Calu3 (cell line): ENCODE measurements at regions not wholly inside any gene's neighbourhood (a gene's known extent, or its start where the extent isn't known, plus 50 kb on each side); places are given as distances from the start of the nearest gene placed in this dataset.
"Not testable (repeated sequence)": the region's sequence is repeated elsewhere in the genome, so short reads cannot be mapped to it uniquely, and the experiment has no call there.

Experiments used
- BruUV-seq: library from RNA; stranded (reverse); fragments of 400-500 nt; replicated peaks from 2 replicates; lab custom pipeline; 2021; lab: Mats Ljungman, UMichigan
- CTCF ChIA-PET: fragments of 300-600 bp; sonication (Branson Sonifier 250); formaldehyde crosslinking; loops from one replicate; lab custom pipeline; 2022; ENCODE audit warnings: antibody characterized with exemption; lab: Charles Lee
- DNase-seq: peaks from one replicate; pipeline ENCODE4 v3.0.0; 2022
- H3K27ac Mint-ChIP-seq: one replicate; pipeline ENCODE4 v1.8.0; 2022; ENCODE audit warnings: mixed read lengths; ENCODE audit not compliant: unreplicated experiment
- H3K27me3 Mint-ChIP-seq: one replicate; pipeline ENCODE4 v1.8.0; 2022; ENCODE audit warnings: mixed read lengths; ENCODE audit not compliant: unreplicated experiment
- H3K36me3 Mint-ChIP-seq: one replicate; pipeline ENCODE4 v1.8.0; 2022; ENCODE audit warnings: mild to moderate bottlenecking, moderate library complexity, mixed read lengths; ENCODE audit not compliant: insufficient read depth, unreplicated experiment
- H3K4me1 Mint-ChIP-seq: one replicate; pipeline ENCODE4 v1.8.0; 2022; ENCODE audit warnings: mild to moderate bottlenecking, low read depth, mixed read lengths; ENCODE audit not compliant: unreplicated experiment
- H3K4me3 Mint-ChIP-seq: one replicate; pipeline ENCODE4 v1.8.0; 2022; ENCODE audit warnings: mild to moderate bottlenecking, low read depth, moderate library complexity, mixed read lengths; ENCODE audit not compliant: unreplicated experiment
- H3K9me3 Mint-ChIP-seq: one replicate; pipeline ENCODE4 v1.8.0; 2022; ENCODE audit warnings: low read depth, mixed read lengths; ENCODE audit not compliant: unreplicated experiment
- CTCF ChIP-seq: fragments of 200-600 bp; IDR thresholded peaks from one replicate; pipeline ENCODE4 v1.8.0; 2022; ENCODE audit warnings: antibody characterized with exemption; ENCODE audit not compliant: unreplicated experiment
- intact Hi-C: fragments of 100-400 bp; cut with micrococcal nuclease; formaldehyde crosslinking; loops from one replicate; pipeline ENCODE4 v1.10.0; 2022; ENCODE audit not compliant: unreplicated experiment

DNA sequence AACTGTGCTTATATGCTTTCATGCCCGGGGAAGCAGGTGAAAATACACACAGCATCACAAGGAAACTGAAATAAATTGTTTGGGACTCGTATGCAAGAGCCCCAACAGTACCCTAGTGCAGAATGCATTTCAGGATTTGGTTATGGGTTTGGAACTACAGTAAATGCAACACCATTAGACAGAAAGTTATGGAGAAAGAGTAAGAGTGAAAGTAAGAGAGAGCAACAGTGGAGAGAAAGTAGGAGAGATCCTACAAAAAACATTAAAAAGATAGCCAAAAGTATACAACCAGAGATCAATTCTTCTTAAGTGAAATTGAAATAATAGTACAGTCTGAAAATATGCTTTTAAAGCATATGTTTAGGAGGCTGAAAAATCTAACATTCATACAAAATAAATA lies 231.1 kb downstream of the TFEC start:
- H3K4me1 Mint-ChIP-seq = peaks cover 5% of the 10 kb centered on the region
- DNase-seq = no peak
- no peaks in the 10 kb centered on the region for H3K36me3 Mint-ChIP-seq
- intact Hi-C loops = no loop called here
- no peak overlapping the region for H3K4me3 Mint-ChIP-seq
- CTCF ChIA-PET = no interaction called here
- H3K27ac Mint-ChIP-seq = no peak overlapping the region
- TF ChIP-seq CTCF = no peak
- H3K9me3 Mint-ChIP-seq = no peaks in the 10 kb centered on the region
- BruUV-seq = no TSS peak
- H3K27me3 Mint-ChIP-seq = no peaks in the 10 kb centered on the region

GRCh38 chr7:115793958-115794702 lies 236.4 kb downstream of the TFEC start:
- Mint-ChIP-seq H3K27ac (no peak overlapping the region), H3K9me3 (no peaks in the 10 kb centered on the region), H3K27me3 (no peaks in the 10 kb centered on the region), H3K4me3 (no peak overlapping the region), H3K36me3 (no peaks in the 10 kb centered on the region), H3K4me1 (peaks cover 2% of the 10 kb centered on the region)
- no peak for TF ChIP-seq CTCF
- no peak for DNase-seq
- intact Hi-C loops = no loop called here
- CTCF ChIA-PET = no interaction called here
- no TSS peak for BruUV-seq

DNA sequence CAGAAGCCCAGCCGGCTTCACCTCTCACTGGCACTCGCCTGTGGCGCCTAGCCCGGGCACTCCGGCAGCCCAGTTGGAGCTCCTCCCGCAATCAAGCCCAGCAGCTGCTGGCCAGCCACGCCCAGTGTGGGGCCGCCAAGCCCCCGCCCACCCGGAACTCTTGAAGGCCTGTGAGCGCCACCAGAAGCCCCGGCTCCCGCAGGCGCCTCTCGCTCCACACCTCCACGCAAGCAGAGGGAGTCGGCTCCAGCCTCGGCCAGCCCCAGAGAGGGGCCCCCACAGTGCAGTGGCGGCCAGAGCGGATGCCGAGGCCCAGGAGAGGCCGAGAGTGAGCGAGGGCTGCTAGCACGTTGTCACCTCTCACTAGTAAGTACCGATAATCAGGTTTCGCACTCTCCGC lies 240.7 kb downstream of the TFEC start:
- TF ChIP-seq CTCF = no peak
- intact Hi-C loops = no loop called here
- H3K4me3 Mint-ChIP-seq = no peak overlapping the region
- H3K27ac Mint-ChIP-seq = no peak overlapping the region
- no peaks in the 10 kb centered on the region for H3K27me3 Mint-ChIP-seq
- H3K4me1 Mint-ChIP-seq = no peaks in the 10 kb centered on the region
- H3K36me3 Mint-ChIP-seq = no peaks in the 10 kb centered on the region
- no TSS peak for BruUV-seq
- DNase-seq = no peak
- no peaks in the 10 kb centered on the region for H3K9me3 Mint-ChIP-seq
- CTCF ChIA-PET = interaction anchor here (0.7 kb wide), 1 partner anchor 28 kb away, joined by 3 read pairs; no protein-coding TSS in a partner anchor

DNA sequence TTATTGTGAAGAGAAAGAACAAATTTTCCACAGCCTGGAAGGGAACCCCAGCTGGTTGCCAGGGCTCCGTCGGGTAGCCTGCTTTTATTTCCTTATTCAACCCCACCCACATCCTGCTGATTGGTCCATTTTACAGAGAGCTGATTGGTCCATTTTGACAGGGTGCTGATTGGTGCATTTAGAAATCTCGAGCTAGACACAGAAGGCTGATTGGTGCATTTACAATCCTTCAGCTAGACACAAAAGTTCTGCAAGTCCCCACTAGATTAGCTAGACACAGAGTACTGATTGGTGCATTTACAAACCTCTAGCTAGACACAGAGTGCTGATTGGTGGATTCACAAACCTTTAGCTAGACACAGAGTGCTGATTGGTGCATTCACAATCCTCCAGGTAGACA lies 241.1 kb downstream of the TFEC start:
- H3K4me1 Mint-ChIP-seq, intact Hi-C loops, H3K27me3 Mint-ChIP-seq, DNase-seq, H3K36me3 Mint-ChIP-seq, H3K4me3 Mint-ChIP-seq, H3K9me3 Mint-ChIP-seq, H3K27ac Mint-ChIP-seq, BruUV-seq: not testable (repeated sequence)
- CTCF ChIA-PET = interaction anchor here (0.7 kb wide), 1 partner anchor 29 kb away, joined by 3 read pairs; no protein-coding TSS in a partner anchor
